ENCODE measurements at regions not wholly inside any gene's neighbourhood (a gene's known extent, or its start where the extent isn't known, plus 50 kb on each side); places are given as distances from the start of the nearest gene placed in this dataset.

DNA sequence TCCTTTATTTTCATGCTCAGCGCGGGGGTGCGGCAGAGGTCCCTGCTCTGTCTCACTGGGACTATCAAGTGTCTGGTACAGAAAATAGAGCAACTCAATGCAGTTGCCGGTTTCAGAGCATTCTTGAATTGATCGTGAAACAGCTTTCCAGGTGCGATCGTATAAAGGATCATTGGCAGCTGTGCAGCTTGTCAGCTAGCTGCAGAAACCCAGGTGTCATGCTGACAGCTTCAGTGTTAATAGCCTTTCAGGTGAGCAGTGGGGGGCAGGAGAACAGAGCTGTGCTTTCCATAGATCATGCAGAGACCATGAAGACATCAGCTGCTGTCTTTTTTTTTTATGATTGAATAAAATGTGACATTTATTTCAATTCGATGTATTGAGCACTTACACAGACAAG, 583.9 kb downstream of the NLGN4X start:
- H3K9me3 ChIP-seq (ENCODE audit: control insufficient read depth in 4 of 4, insufficient read depth in 3 of 4, low read length in 3 of 4) = peaks cover 0 to 4% (median 0%) of the 10 kb centered on the region in 4 donors

DNA sequence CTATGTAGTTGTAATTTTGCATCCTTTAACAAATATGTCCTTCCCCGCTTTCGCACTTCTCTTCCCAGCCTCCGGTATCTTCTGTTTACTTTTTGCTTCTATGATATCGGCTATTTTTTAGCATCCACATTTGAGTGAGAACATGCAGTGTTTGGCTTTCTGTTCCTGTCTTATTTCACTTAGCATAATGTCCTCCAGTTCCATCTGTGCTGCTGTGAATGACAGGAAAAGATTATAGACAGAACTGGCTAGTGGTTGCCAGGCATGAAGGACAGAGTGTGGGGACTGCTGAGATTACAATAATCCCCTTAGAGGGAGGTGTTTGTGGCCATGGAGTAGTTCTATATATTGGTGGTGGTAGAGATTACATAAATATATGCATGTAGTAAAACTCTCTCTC, 588.6 kb downstream of the NLGN4X start:
- TF ChIP-seq, protein P1, sequence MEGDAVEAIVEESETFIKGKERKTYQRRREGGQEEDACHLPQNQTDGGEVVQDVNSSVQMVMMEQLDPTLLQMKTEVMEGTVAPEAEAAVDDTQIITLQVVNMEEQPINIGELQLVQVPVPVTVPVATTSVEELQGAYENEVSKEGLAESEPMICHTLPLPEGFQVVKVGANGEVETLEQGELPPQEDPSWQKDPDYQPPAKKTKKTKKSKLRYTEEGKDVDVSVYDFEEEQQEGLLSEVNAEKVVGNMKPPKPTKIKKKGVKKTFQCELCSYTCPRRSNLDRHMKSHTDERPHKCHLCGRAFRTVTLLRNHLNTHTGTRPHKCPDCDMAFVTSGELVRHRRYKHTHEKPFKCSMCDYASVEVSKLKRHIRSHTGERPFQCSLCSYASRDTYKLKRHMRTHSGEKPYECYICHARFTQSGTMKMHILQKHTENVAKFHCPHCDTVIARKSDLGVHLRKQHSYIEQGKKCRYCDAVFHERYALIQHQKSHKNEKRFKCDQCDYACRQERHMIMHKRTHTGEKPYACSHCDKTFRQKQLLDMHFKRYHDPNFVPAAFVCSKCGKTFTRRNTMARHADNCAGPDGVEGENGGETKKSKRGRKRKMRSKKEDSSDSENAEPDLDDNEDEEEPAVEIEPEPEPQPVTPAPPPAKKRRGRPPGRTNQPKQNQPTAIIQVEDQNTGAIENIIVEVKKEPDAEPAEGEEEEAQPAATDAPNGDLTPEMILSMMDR (IDR thresholded peaks at IDR 0.05; ENCODE audit: control extremely low read depth, extremely low read depth) = no peak
- DNase-seq (no peak), ATAC-seq (ENCODE audit: insufficient read depth, low FRiP score) (no peak)
- no peak overlapping the region for H3K4me3 ChIP-seq
- H3K27ac ChIP-seq (ENCODE audit: low read depth in 1 of 2, low read length in 1 of 2) = no peak overlapping the region
- 70 to 85% methylated on average over 4 of the region's 4 CpGs for WGBS, 2 donors
- peaks cover 0 to 7% (median 3%) of the 10 kb centered on the region in 3 donors for H3K27me3 ChIP-seq (ENCODE audit: control insufficient read depth in 3 of 3, insufficient read depth in 3 of 3, low read length in 2 of 3)
- no peaks in the 10 kb centered on the region for H3K4me1 ChIP-seq (ENCODE audit: control insufficient read depth in 5 of 5, insufficient read depth in 5 of 5, low read length in 5 of 5)
- H3K36me3 ChIP-seq (ENCODE audit: control insufficient read depth in 4 of 4, insufficient read depth in 4 of 4, low read length in 4 of 4) = no peaks in the 10 kb centered on the region
- H3K9ac ChIP-seq (ENCODE audit: insufficient read depth in 1 of 2, low read length in 2 of 2) = peak overlapping the region in 1 of 2 donors; percentile 7
- H3K9me3 ChIP-seq (ENCODE audit: control insufficient read depth in 4 of 4, insufficient read depth in 3 of 4, low read length in 3 of 4) = no peaks in the 10 kb centered on the region

More for the DNA sequence above, 583.9 kb downstream of the NLGN4X start:
- peaks cover 0 to 18% (median 3%) of the 10 kb centered on the region in 3 donors for H3K27me3 ChIP-seq (ENCODE audit: control insufficient read depth in 3 of 3, insufficient read depth in 3 of 3, low read length in 2 of 3)
- no peak overlapping the region for H3K4me3 ChIP-seq
- H3K36me3 ChIP-seq (ENCODE audit: control insufficient read depth in 4 of 4, insufficient read depth in 4 of 4, low read length in 4 of 4) = no peaks in the 10 kb centered on the region
- no peak for DNase-seq
- H3K4me1 ChIP-seq (ENCODE audit: control insufficient read depth in 5 of 5, insufficient read depth in 5 of 5, low read length in 5 of 5) = no peaks in the 10 kb centered on the region
- no peak for ATAC-seq (ENCODE audit: insufficient read depth, low FRiP score)
- 55 to 70% methylated on average over 8 of the region's 8 CpGs for WGBS, 2 donors
- no peak overlapping the region for H3K27ac ChIP-seq (ENCODE audit: low read depth in 1 of 2, low read length in 1 of 2)
- TF ChIP-seq, protein P1 (IDR thresholded peaks at IDR 0.05; ENCODE audit: control extremely low read depth, extremely low read depth) = no peak
- H3K9ac ChIP-seq (ENCODE audit: insufficient read depth in 1 of 2, low read length in 2 of 2) = no peak overlapping the region

DNA sequence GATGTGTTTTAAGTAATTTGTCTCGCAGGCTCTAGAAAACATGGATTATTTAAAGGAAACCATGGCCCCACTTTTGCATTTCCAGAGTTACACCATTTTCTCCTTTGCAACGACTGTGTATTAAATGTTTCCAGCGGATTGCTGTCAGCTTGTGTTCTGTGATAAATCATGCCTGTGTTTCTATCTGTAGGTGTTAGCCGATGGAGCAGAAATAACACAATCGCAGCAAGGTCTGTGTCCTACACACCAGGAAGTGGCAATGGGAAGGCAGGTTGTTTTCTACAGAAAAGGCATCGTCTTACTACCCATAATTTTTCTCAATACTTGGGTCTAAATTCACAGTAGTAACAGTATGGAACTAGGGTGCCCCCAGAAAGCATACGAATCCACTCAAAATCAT, 590.1 kb downstream of the NLGN4X start:
- DNase-seq = no peak
- H3K27me3 ChIP-seq (ENCODE audit: control insufficient read depth in 3 of 3, insufficient read depth in 3 of 3, low read length in 2 of 3) = peaks cover 0 to 7% (median 0%) of the 10 kb centered on the region in 3 donors
- no peak overlapping the region for H3K9ac ChIP-seq (ENCODE audit: insufficient read depth in 1 of 2, low read length in 2 of 2)
- 83 to 89% methylated on average over 7 of the region's 7 CpGs for WGBS, 2 donors
- H3K36me3 ChIP-seq (ENCODE audit: control insufficient read depth in 4 of 4, insufficient read depth in 4 of 4, low read length in 4 of 4) = no peaks in the 10 kb centered on the region
- H3K9me3 ChIP-seq (ENCODE audit: control insufficient read depth in 4 of 4, insufficient read depth in 3 of 4, low read length in 3 of 4) = no peaks in the 10 kb centered on the region
- H3K27ac ChIP-seq (ENCODE audit: low read depth in 1 of 2, low read length in 1 of 2) = no peak overlapping the region
- TF ChIP-seq, protein P1 (IDR thresholded peaks at IDR 0.05; ENCODE audit: control extremely low read depth, extremely low read depth) = no peak
- H3K4me3 ChIP-seq = no peak overlapping the region
- H3K4me1 ChIP-seq (ENCODE audit: control insufficient read depth in 5 of 5, insufficient read depth in 5 of 5, low read length in 5 of 5) = no peaks in the 10 kb centered on the region
- no peak for ATAC-seq (ENCODE audit: insufficient read depth, low FRiP score)

GRCh38 chrX:5632887-5633286, 595.8 kb downstream of the NLGN4X start:
- Histone ChIP-seq H3K9ac (ENCODE audit: insufficient read depth in 1 of 2, low read length in 2 of 2) (no peak overlapping the region), H3K4me1 (ENCODE audit: control insufficient read depth in 5 of 5, insufficient read depth in 5 of 5, low read length in 5 of 5) (no peaks in the 10 kb centered on the region), H3K36me3 (ENCODE audit: control insufficient read depth in 4 of 4, insufficient read depth in 4 of 4, low read length in 4 of 4) (no peaks in the 10 kb centered on the region), H3K27ac (ENCODE audit: low read depth in 1 of 2, low read length in 1 of 2) (no peak overlapping the region), H3K27me3 (ENCODE audit: control insufficient read depth in 3 of 3, insufficient read depth in 3 of 3, low read length in 2 of 3) (peaks cover 0 to 6% (median 0%) of the 10 kb centered on the region in 3 donors), H3K4me3 (no peak overlapping the region), H3K9me3 (ENCODE audit: control insufficient read depth in 4 of 4, insufficient read depth in 3 of 4, low read length in 3 of 4) (no peaks in the 10 kb centered on the region)
- ATAC-seq (ENCODE audit: insufficient read depth, low FRiP score) = no peak
- TF ChIP-seq, protein P1 (IDR thresholded peaks at IDR 0.05; ENCODE audit: control extremely low read depth, extremely low read depth) = no peak
- no peak for DNase-seq

Measured in lung (tissue), 11 donors.